GM12892 (cell line): ENCODE measurements at regions not wholly inside any gene's neighbourhood (a gene's known extent, or its start where the extent isn't known, plus 50 kb on each side); places are given as distances from the start of the nearest gene placed in this dataset.

Source experiments
- POLR2A ChIP-seq: IDR thresholded peaks from 2 replicates; pipeline ENCODE4 v1.6.1; 2011; ENCODE audit warnings: low read depth, low read length, control low read depth
- POLR2AphosphoS5 ChIP-seq: IDR thresholded peaks from 2 replicates; pipeline ENCODE4 v1.6.1; 2011; ENCODE audit warnings: low read depth, low read length, control low read depth

GRCh38 chr12:92032965-92033364 is 112.7 kb downstream of the BTG1 start:
- no peak for TF ChIP-seq POLR2A
- no peak for TF ChIP-seq POLR2AphosphoS5
